DND-41 (cell line): ENCODE measurements at regions not wholly inside any gene's neighbourhood (a gene's known extent, or its start where the extent isn't known, plus 50 kb on each side); places are given as distances from the start of the nearest gene placed in this dataset.

Experiments
- ATAC-seq: fragments of 200-7000 bp; cut with Tn5 transposase; 3 replicates; pipeline ENCODE4 v1.9.1; 2021; ENCODE audit warnings: low read depth; ENCODE audit not compliant: insufficient read depth
- DNase-seq: peaks from one replicate; pipeline ENCODE4 v3.0.0-alpha.2; 2020
- H2AFZ ChIP-seq: 2 replicates; pipeline ENCODE4 v1.6.0; 2012; ENCODE audit warnings: low read depth, low read length
- H3K27ac ChIP-seq: 2 replicates; pipeline ENCODE4 v1.5.1; 2012; ENCODE audit warnings: low read length, inconsistent platforms
- H3K27me3 ChIP-seq: fragments of 200-600 bp; sonication (generic); 2 replicates; pipeline ENCODE4 v1.6.0; 2012; ENCODE audit warnings: low read length, mild to moderate bottlenecking, inconsistent platforms; ENCODE audit not compliant: insufficient read depth, poor library complexity
- H3K36me3 ChIP-seq: 2 replicates; pipeline ENCODE4 v1.5.1; 2012; ENCODE audit warnings: low read length, inconsistent platforms; ENCODE audit not compliant: insufficient read depth
- H3K4me1 ChIP-seq: 2 replicates; pipeline ENCODE4 v1.5.1; 2012; ENCODE audit warnings: mild to moderate bottlenecking, low read length; ENCODE audit not compliant: insufficient read depth
- H3K4me2 ChIP-seq: 2 replicates; pipeline ENCODE4 v1.6.0; 2012; ENCODE audit warnings: mild to moderate bottlenecking, moderate library complexity, low read length, inconsistent platforms; ENCODE audit not compliant: insufficient read depth
- H3K4me3 ChIP-seq, 2 experiments: fragments of 200-600 bp in 1 of 2; shearing (Covaris generic) in 1 of 2; 2 replicates each; pipeline ENCODE4 v1.5.1; 2012 to 2016; ENCODE audit warnings: inconsistent platforms in 2 of 2, low read length in 2 of 2, mild to moderate bottlenecking in 2 of 2, low read depth in 1 of 2, moderate library complexity in 1 of 2
- H3K79me2 ChIP-seq: 2 replicates; pipeline ENCODE4 v1.6.0; 2012; ENCODE audit warnings: low read length, inconsistent platforms; ENCODE audit not compliant: insufficient read depth
- H3K9ac ChIP-seq: 2 replicates; pipeline ENCODE4 v1.6.0; 2012; ENCODE audit warnings: low read depth, mild to moderate bottlenecking, inconsistent platforms, low read length, moderate library complexity
- H3K9me3 ChIP-seq: 2 replicates; pipeline ENCODE4 v1.5.1; 2012; ENCODE audit warnings: low read length, moderate library complexity, mild to moderate bottlenecking, inconsistent platforms; ENCODE audit not compliant: insufficient read depth, severe bottlenecking
- H4K20me1 ChIP-seq: 2 replicates; pipeline ENCODE4 v1.6.0; 2012; ENCODE audit warnings: low read length; ENCODE audit not compliant: insufficient read depth
- CTCF ChIP-seq: IDR thresholded peaks from 2 replicates; pipeline ENCODE4 v1.5.1; 2012; ENCODE audit warnings: borderline replicate concordance, low read length, moderate library complexity, mild to moderate bottlenecking; ENCODE audit not compliant: poor library complexity, severe bottlenecking; ENCODE audit errors: extremely low read depth
- EZH2 ChIP-seq: IDR thresholded peaks from 3 replicates; pipeline ENCODE4 v1.6.1; 2012; ENCODE audit warnings: borderline replicate concordance, low read depth, mild to moderate bottlenecking, moderate library complexity, low read length, inconsistent platforms; ENCODE audit not compliant: severe bottlenecking

DNA sequence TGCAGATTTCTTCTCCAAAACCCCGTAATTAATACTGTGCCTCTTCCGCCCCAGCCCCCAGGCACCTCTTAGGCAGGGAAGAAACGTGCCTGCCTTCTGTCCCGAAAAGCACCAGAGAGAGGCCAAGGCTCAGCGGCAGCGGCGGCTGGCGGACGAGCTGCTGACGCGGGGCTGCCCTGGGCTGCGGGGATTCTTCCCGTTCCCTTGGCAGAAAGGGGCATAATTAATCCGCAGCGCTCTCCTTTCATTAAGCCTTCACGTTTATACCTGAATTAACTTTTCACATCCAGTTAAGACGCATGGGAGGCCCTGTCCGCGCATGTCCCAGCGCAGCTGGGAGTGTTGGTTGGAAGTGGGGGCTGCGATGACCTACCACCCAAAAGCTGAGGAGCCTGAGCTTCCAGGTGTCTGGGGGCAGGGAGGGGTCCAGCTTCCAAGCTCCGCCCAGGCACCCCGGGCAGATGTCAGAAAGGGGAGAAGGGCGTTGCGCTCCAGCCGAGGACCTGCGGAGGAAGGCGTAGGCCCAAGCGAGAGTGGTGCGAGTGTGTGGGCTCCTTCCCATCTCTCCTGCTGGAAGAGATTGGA lies 167.4 kb upstream of the LRFN2 start:
- Histone ChIP-seq H3K4me3 (no peak overlapping the region), H3K4me1 (no peaks in the 10 kb centered on the region), H4K20me1 (no peaks in the 10 kb centered on the region), H3K9me3 (no peaks in the 10 kb centered on the region), H3K27ac (no peak overlapping the region), H3K4me2 (no peak overlapping the region), H3K36me3 (no peaks in the 10 kb centered on the region), H2AFZ (no peak overlapping the region), H3K79me2 (no peaks in the 10 kb centered on the region), H3K9ac (no peak overlapping the region), H3K27me3 (peaks cover 9% of the 10 kb centered on the region)
- ATAC-seq = no peak
- no peak for TF ChIP-seq CTCF
- no peak for TF ChIP-seq EZH2
- DNase-seq = no peak

GRCh38 chr6:40753675-40754448 lies 166.7 kb upstream of the LRFN2 start:
- no peak for DNase-seq
- no peak overlapping the region for H3K27ac ChIP-seq
- H3K4me3 ChIP-seq = no peak overlapping the region
- no peaks in the 10 kb centered on the region for H3K9me3 ChIP-seq
- H3K4me1 ChIP-seq = no peaks in the 10 kb centered on the region
- ATAC-seq = no peak
- no peaks in the 10 kb centered on the region for H4K20me1 ChIP-seq
- no peak overlapping the region for H2AFZ ChIP-seq
- H3K4me2 ChIP-seq = no peak overlapping the region
- peaks cover 9% of the 10 kb centered on the region for H3K27me3 ChIP-seq
- H3K36me3 ChIP-seq = no peaks in the 10 kb centered on the region
- TF ChIP-seq CTCF (no peak), EZH2 (no peak)
- no peaks in the 10 kb centered on the region for H3K79me2 ChIP-seq
- H3K9ac ChIP-seq = no peak overlapping the region

- Histone ChIP-seq H3K27ac (no peak overlapping the region), H3K36me3 (no peaks in the 10 kb centered on the region), H3K9ac (no peak overlapping the region), H3K9me3 (no peaks in the 10 kb centered on the region), H3K4me1 (no peaks in the 10 kb centered on the region), H2AFZ (no peak overlapping the region), H3K4me3 (no peak overlapping the region), H3K4me2 (no peak overlapping the region), H3K79me2 (no peaks in the 10 kb centered on the region), H3K27me3 (peaks cover 8% of the 10 kb centered on the region), H4K20me1 (no peaks in the 10 kb centered on the region)
- ATAC-seq (no peak), DNase-seq (no peak)
- TF ChIP-seq CTCF (no peak), EZH2 (no peak)
Observed at GRCh38 chr6:40753048-40753447, 165.9 kb upstream of the LRFN2 start.
